ENCODE measurements at regions not wholly inside any gene's neighbourhood (a gene's known extent, or its start where the extent isn't known, plus 50 kb on each side); places are given as distances from the start of the nearest gene placed in this dataset.

- no peak overlapping the region for H3K4me3 ChIP-seq (ENCODE audit: low read length)
- H3K9me3 ChIP-seq (ENCODE audit: insufficient read depth, low read depth, low read length) = no peaks in the 10 kb centered on the region
- H3K27ac ChIP-seq (ENCODE audit: low read depth, low read length) = no peak overlapping the region
- H3K27me3 ChIP-seq (ENCODE audit: insufficient read depth, low read length) = no peaks in the 10 kb centered on the region
- H3K9ac ChIP-seq (ENCODE audit: low read depth, low read length) = no peak overlapping the region
- no peaks in the 10 kb centered on the region for H3K36me3 ChIP-seq (ENCODE audit: insufficient read depth, low read length)
- no CpG with 5 or more reads among the region's 1 CpG for WGBS
- H3K4me1 ChIP-seq (ENCODE audit: insufficient read depth, low read length) = no peaks in the 10 kb centered on the region
These were observed 228.6 kb upstream of the LYPLAL1 start for GRCh38 chr1:218945050-218945449.

- Histone ChIP-seq H3K27me3 (ENCODE audit: insufficient read depth, low read length) (no peaks in the 10 kb centered on the region), H3K4me1 (ENCODE audit: insufficient read depth, low read length) (no peaks in the 10 kb centered on the region), H3K27ac (ENCODE audit: low read depth, low read length) (no peak overlapping the region), H3K9ac (ENCODE audit: low read depth, low read length) (no peak overlapping the region), H3K9me3 (ENCODE audit: insufficient read depth, low read depth, low read length) (no peaks in the 10 kb centered on the region), H3K4me3 (ENCODE audit: low read length) (no peak overlapping the region), H3K36me3 (ENCODE audit: insufficient read depth, low read length) (no peaks in the 10 kb centered on the region)
- 93% methylated on average over 2 of the region's 2 CpGs for WGBS
These were observed 227.5 kb upstream of the LYPLAL1 start for GRCh38 chr1:218946147-218946546.

- Histone ChIP-seq H3K27me3 (ENCODE audit: insufficient read depth, low read length) (no peaks in the 10 kb centered on the region), H3K4me1 (ENCODE audit: insufficient read depth, low read length) (no peaks in the 10 kb centered on the region), H3K4me3 (ENCODE audit: low read length) (no peak overlapping the region), H3K36me3 (ENCODE audit: insufficient read depth, low read length) (no peaks in the 10 kb centered on the region), H3K9me3 (ENCODE audit: insufficient read depth, low read depth, low read length) (no peaks in the 10 kb centered on the region), H3K27ac (ENCODE audit: low read depth, low read length) (no peak overlapping the region), H3K9ac (ENCODE audit: low read depth, low read length) (no peak overlapping the region)
- 98% methylated on average over 6 of the region's 6 CpGs for WGBS
These were observed 225.2 kb upstream of the LYPLAL1 start for GRCh38 chr1:218948446-218948845.

DNA sequence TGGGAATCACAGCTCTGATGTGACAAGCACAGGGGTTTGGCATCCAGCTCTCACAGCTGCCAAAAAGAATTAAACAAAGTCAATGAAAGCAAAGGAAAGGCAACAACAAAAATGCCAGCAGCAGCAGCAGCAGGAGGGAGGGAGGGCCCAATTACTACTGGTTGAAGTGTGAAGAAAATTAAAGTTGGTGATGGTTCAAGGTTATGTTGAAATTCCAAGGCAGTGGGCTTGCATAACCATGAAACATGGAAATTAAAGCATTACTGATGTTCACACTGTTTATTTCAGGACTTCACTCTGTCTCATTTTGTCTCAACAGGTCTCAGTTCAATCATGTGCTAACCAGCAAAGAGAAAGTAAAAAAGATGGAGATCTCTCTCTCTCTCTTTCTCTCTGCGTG, 220.3 kb upstream of the LYPLAL1 start:
- Histone ChIP-seq H3K9ac (ENCODE audit: low read depth, low read length) (no peak overlapping the region), H3K4me1 (ENCODE audit: insufficient read depth, low read length) (no peaks in the 10 kb centered on the region), H3K9me3 (ENCODE audit: insufficient read depth, low read depth, low read length) (no peaks in the 10 kb centered on the region), H3K27me3 (ENCODE audit: insufficient read depth, low read length) (no peaks in the 10 kb centered on the region), H3K27ac (ENCODE audit: low read depth, low read length) (no peak overlapping the region), H3K4me3 (ENCODE audit: low read length) (no peak overlapping the region), H3K36me3 (ENCODE audit: insufficient read depth, low read length) (no peaks in the 10 kb centered on the region)
- no CpG with 5 or more reads among the region's 1 CpG for WGBS

GRCh38 chr1:218957971-218958370, 215.7 kb upstream of the LYPLAL1 start:
- WGBS = 82% methylated on average over 2 of the region's 2 CpGs
- H3K4me3 ChIP-seq (ENCODE audit: low read length) = no peak overlapping the region

DNA sequence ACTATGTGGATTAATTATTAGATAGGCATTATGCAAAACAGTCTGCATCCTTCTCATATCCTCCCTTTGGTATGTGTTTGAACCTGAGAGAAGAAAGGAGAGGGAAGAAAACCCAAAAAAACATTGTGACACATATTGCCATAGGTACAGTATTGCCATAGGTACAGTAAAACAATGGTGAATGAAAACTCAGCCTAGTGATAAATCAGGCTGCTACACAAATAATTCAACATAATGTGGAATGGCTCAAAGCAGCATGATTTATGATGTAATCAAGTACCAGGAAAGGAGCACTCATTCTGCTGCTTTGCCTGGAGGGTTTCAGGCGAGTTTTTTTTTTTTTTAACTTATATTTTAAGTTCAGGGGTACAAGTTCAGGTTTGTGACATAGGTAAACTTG, 213.9 kb upstream of the LYPLAL1 start:
- Histone ChIP-seq H3K4me3 (ENCODE audit: low read length) (no peak overlapping the region), H3K4me1 (ENCODE audit: insufficient read depth, low read length) (no peaks in the 10 kb centered on the region), H3K36me3 (ENCODE audit: insufficient read depth, low read length) (no peaks in the 10 kb centered on the region), H3K9ac (ENCODE audit: low read depth, low read length) (no peak overlapping the region), H3K9me3 (ENCODE audit: insufficient read depth, low read depth, low read length) (no peaks in the 10 kb centered on the region), H3K27me3 (ENCODE audit: insufficient read depth, low read length) (no peaks in the 10 kb centered on the region), H3K27ac (ENCODE audit: low read depth, low read length) (no peak overlapping the region)
- WGBS = 100% methylated on average over 1 of the region's 1 CpG

More at GRCh38 chr1:218957971-218958370, 215.7 kb upstream of the LYPLAL1 start:
- H3K4me1 ChIP-seq (ENCODE audit: insufficient read depth, low read length) = no peaks in the 10 kb centered on the region
- H3K27me3 ChIP-seq (ENCODE audit: insufficient read depth, low read length) = no peaks in the 10 kb centered on the region
- H3K36me3 ChIP-seq (ENCODE audit: insufficient read depth, low read length) = no peaks in the 10 kb centered on the region
- H3K9me3 ChIP-seq (ENCODE audit: insufficient read depth, low read depth, low read length) = no peaks in the 10 kb centered on the region
- no peak overlapping the region for H3K27ac ChIP-seq (ENCODE audit: low read depth, low read length)
- no peak overlapping the region for H3K9ac ChIP-seq (ENCODE audit: low read depth, low read length)

- Histone ChIP-seq H3K27ac (ENCODE audit: low read depth, low read length) (no peak overlapping the region), H3K27me3 (ENCODE audit: insufficient read depth, low read length) (no peaks in the 10 kb centered on the region), H3K4me3 (ENCODE audit: low read length) (no peak overlapping the region), H3K4me1 (ENCODE audit: insufficient read depth, low read length) (no peaks in the 10 kb centered on the region), H3K36me3 (ENCODE audit: insufficient read depth, low read length) (no peaks in the 10 kb centered on the region), H3K9ac (ENCODE audit: low read depth, low read length) (no peak overlapping the region), H3K9me3 (ENCODE audit: insufficient read depth, low read depth, low read length) (0 out of 2 replicates have a peak, but pooled peaks cover 3% of the 10 kb centered on the region)
- 91% methylated on average over 7 of the region's 7 CpGs for WGBS
These were observed 209.1 kb upstream of the LYPLAL1 start for GRCh38 chr1:218964471-218965185.

DNA sequence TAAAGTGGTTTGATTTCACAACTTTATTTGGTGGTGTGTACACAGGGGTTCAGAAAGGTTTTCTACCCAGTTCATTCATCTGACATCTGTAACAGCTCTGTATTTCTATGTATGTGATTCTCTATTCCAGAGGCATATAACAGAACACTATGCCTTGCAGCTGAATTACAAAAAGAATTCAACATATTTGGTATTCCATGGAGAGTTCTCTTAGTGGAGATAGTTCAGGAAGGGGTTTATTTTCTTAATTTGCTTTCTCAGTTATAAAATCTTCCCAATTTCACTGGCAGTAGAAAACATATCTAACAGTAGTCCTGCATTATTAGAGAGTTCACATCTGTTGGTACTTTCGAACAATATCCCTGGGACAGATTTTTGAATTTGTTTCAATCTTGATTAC, 207.9 kb upstream of the LYPLAL1 start:
- H3K9ac ChIP-seq (ENCODE audit: low read depth, low read length) = no peak overlapping the region
- no peaks in the 10 kb centered on the region for H3K27me3 ChIP-seq (ENCODE audit: insufficient read depth, low read length)
- H3K36me3 ChIP-seq (ENCODE audit: insufficient read depth, low read length) = no peaks in the 10 kb centered on the region
- 0 out of 2 replicates have a peak, but pooled peaks cover 3% of the 10 kb centered on the region for H3K9me3 ChIP-seq (ENCODE audit: insufficient read depth, low read depth, low read length)
- no peaks in the 10 kb centered on the region for H3K4me1 ChIP-seq (ENCODE audit: insufficient read depth, low read length)
- no peak overlapping the region for H3K27ac ChIP-seq (ENCODE audit: low read depth, low read length)
- no peak overlapping the region for H3K4me3 ChIP-seq (ENCODE audit: low read length)
- WGBS = 89% methylated on average over 1 of the region's 1 CpG

GRCh38 chr1:218967254-218967653, 206.4 kb upstream of the LYPLAL1 start:
- Histone ChIP-seq H3K4me1 (ENCODE audit: insufficient read depth, low read length) (no peaks in the 10 kb centered on the region), H3K27me3 (ENCODE audit: insufficient read depth, low read length) (no peaks in the 10 kb centered on the region), H3K36me3 (ENCODE audit: insufficient read depth, low read length) (no peaks in the 10 kb centered on the region), H3K9ac (ENCODE audit: low read depth, low read length) (no peak overlapping the region), H3K9me3 (ENCODE audit: insufficient read depth, low read depth, low read length) (0 out of 2 replicates have a peak, but pooled peaks cover 3% of the 10 kb centered on the region), H3K4me3 (ENCODE audit: low read length) (no peak overlapping the region), H3K27ac (ENCODE audit: low read depth, low read length) (no peak overlapping the region)
- 97% methylated on average over 2 of the region's 2 CpGs for WGBS

- no peak overlapping the region for H3K9ac ChIP-seq (ENCODE audit: low read depth, low read length)
- H3K4me3 ChIP-seq (ENCODE audit: low read length) = no peak overlapping the region
- 92% methylated on average over 2 of the region's 2 CpGs for WGBS
- no peak overlapping the region for H3K27ac ChIP-seq (ENCODE audit: low read depth, low read length)
- no peaks in the 10 kb centered on the region for H3K4me1 ChIP-seq (ENCODE audit: insufficient read depth, low read length)
- H3K36me3 ChIP-seq (ENCODE audit: insufficient read depth, low read length) = no peaks in the 10 kb centered on the region
- H3K9me3 ChIP-seq (ENCODE audit: insufficient read depth, low read depth, low read length) = peaks cover 8% of the 10 kb centered on the region
- H3K27me3 ChIP-seq (ENCODE audit: insufficient read depth, low read length) = no peaks in the 10 kb centered on the region
These were observed 205.8 kb upstream of the LYPLAL1 start for GRCh38 chr1:218967836-218968235.

- Histone ChIP-seq H3K27ac (ENCODE audit: low read depth, low read length) (no peak overlapping the region), H3K9me3 (ENCODE audit: insufficient read depth, low read depth, low read length) (peaks cover 13% of the 10 kb centered on the region), H3K4me1 (ENCODE audit: insufficient read depth, low read length) (no peaks in the 10 kb centered on the region), H3K9ac (ENCODE audit: low read depth, low read length) (no peak overlapping the region), H3K36me3 (ENCODE audit: insufficient read depth, low read length) (no peaks in the 10 kb centered on the region), H3K27me3 (ENCODE audit: insufficient read depth, low read length) (no peaks in the 10 kb centered on the region), H3K4me3 (ENCODE audit: low read length) (no peak overlapping the region)
- 100% methylated on average over 1 of the region's 1 CpG for WGBS
These were observed 204.7 kb upstream of the LYPLAL1 start for GRCh38 chr1:218969006-218969405.

Measured in HUES64 (cell line).